ENCODE measurements at regions not wholly inside any gene's neighbourhood (a gene's known extent, or its start where the extent isn't known, plus 50 kb on each side); places are given as distances from the start of the nearest gene placed in this dataset.

DNA sequence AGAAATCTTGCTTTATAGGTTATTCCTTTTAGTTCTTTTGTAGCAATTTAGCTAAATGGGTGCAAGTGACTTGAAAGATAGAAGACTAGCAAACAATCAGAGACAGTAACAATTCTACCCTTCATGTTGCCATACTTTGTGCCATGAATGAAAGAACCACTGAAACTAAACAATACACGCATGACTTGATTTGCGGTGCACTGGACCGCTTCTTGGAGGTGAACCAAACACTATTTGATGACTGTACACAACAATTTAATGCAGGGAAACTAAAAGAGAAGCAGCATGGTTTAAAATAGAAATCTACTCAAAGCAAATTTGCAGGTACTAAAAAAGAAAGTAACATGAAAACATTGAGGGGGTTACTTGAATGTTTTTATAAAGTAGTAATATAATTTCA lies 331.0 kb upstream of the RARB start:
- TF ChIP-seq, protein P1, sequence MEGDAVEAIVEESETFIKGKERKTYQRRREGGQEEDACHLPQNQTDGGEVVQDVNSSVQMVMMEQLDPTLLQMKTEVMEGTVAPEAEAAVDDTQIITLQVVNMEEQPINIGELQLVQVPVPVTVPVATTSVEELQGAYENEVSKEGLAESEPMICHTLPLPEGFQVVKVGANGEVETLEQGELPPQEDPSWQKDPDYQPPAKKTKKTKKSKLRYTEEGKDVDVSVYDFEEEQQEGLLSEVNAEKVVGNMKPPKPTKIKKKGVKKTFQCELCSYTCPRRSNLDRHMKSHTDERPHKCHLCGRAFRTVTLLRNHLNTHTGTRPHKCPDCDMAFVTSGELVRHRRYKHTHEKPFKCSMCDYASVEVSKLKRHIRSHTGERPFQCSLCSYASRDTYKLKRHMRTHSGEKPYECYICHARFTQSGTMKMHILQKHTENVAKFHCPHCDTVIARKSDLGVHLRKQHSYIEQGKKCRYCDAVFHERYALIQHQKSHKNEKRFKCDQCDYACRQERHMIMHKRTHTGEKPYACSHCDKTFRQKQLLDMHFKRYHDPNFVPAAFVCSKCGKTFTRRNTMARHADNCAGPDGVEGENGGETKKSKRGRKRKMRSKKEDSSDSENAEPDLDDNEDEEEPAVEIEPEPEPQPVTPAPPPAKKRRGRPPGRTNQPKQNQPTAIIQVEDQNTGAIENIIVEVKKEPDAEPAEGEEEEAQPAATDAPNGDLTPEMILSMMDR (IDR thresholded peaks at IDR 0.05), result no peak
- no peak for TF ChIP-seq POLR2A (IDR thresholded peaks at IDR 0.05)

All from suprapubic skin (tissue), 3 donors.